Calu3 (cell line): ENCODE measurements at regions not wholly inside any gene's neighbourhood (a gene's known extent, or its start where the extent isn't known, plus 50 kb on each side); places are given as distances from the start of the nearest gene placed in this dataset.

Experiments used
- BruUV-seq: library from RNA; stranded (reverse); fragments of 400-500 nt; replicated peaks from 2 replicates; lab custom pipeline; 2021; lab: Mats Ljungman, UMichigan
- CTCF ChIA-PET: fragments of 300-600 bp; sonication (Branson Sonifier 250); formaldehyde crosslinking; loops from one replicate; lab custom pipeline; 2022; ENCODE audit warnings: antibody characterized with exemption; lab: Charles Lee
- DNase-seq: peaks from one replicate; pipeline ENCODE4 v3.0.0; 2022
- H3K27ac Mint-ChIP-seq: one replicate; pipeline ENCODE4 v1.8.0; 2022; ENCODE audit warnings: mixed read lengths; ENCODE audit not compliant: unreplicated experiment
- H3K27me3 Mint-ChIP-seq: one replicate; pipeline ENCODE4 v1.8.0; 2022; ENCODE audit warnings: mixed read lengths; ENCODE audit not compliant: unreplicated experiment
- H3K36me3 Mint-ChIP-seq: one replicate; pipeline ENCODE4 v1.8.0; 2022; ENCODE audit warnings: mild to moderate bottlenecking, moderate library complexity, mixed read lengths; ENCODE audit not compliant: insufficient read depth, unreplicated experiment
- H3K4me1 Mint-ChIP-seq: one replicate; pipeline ENCODE4 v1.8.0; 2022; ENCODE audit warnings: mild to moderate bottlenecking, low read depth, mixed read lengths; ENCODE audit not compliant: unreplicated experiment
- H3K4me3 Mint-ChIP-seq: one replicate; pipeline ENCODE4 v1.8.0; 2022; ENCODE audit warnings: mild to moderate bottlenecking, low read depth, moderate library complexity, mixed read lengths; ENCODE audit not compliant: unreplicated experiment
- H3K9me3 Mint-ChIP-seq: one replicate; pipeline ENCODE4 v1.8.0; 2022; ENCODE audit warnings: low read depth, mixed read lengths; ENCODE audit not compliant: unreplicated experiment
- intact Hi-C: fragments of 100-400 bp; cut with micrococcal nuclease; formaldehyde crosslinking; loops from one replicate; pipeline ENCODE4 v1.10.0; 2022; ENCODE audit not compliant: unreplicated experiment
- TF ChIP-seq, protein P1 (sequence below): fragments of 200-600 bp; IDR thresholded peaks from one replicate; pipeline ENCODE4 v1.8.0; 2022; ENCODE audit warnings: antibody characterized with exemption; ENCODE audit not compliant: unreplicated experiment

DNA sequence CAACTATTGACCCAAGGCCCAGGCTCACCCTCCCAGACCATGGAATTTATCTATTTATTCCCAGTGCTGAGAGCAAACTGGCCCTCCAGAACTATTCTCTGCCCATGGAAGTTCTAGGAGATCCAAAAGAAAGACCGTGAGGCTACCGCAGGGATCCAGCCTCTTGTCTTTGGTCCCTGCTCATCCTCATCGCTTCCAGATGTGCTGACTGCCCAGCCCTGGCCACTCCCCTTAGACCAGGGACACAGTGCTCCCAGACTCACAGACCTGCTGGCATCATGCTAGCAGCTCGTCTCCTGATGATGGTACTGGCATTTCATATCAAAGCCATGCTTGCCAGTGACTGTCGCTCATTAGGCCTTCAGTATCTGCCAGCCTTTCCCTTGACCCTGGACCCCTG is 405.7 kb upstream of the PPP2R3A start:
- Mint-ChIP-seq H3K4me1 (no peaks in the 10 kb centered on the region), H3K4me3 (no peak overlapping the region), H3K27me3 (peaks cover 25% of the 10 kb centered on the region), H3K9me3 (no peaks in the 10 kb centered on the region), H3K27ac (no peak overlapping the region), H3K36me3 (no peaks in the 10 kb centered on the region)
- TF ChIP-seq, protein P1, sequence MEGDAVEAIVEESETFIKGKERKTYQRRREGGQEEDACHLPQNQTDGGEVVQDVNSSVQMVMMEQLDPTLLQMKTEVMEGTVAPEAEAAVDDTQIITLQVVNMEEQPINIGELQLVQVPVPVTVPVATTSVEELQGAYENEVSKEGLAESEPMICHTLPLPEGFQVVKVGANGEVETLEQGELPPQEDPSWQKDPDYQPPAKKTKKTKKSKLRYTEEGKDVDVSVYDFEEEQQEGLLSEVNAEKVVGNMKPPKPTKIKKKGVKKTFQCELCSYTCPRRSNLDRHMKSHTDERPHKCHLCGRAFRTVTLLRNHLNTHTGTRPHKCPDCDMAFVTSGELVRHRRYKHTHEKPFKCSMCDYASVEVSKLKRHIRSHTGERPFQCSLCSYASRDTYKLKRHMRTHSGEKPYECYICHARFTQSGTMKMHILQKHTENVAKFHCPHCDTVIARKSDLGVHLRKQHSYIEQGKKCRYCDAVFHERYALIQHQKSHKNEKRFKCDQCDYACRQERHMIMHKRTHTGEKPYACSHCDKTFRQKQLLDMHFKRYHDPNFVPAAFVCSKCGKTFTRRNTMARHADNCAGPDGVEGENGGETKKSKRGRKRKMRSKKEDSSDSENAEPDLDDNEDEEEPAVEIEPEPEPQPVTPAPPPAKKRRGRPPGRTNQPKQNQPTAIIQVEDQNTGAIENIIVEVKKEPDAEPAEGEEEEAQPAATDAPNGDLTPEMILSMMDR: no peak
- intact Hi-C loops: no loop called here
- CTCF ChIA-PET: no interaction called here
- BruUV-seq: no TSS peak
- no peak for DNase-seq

DNA sequence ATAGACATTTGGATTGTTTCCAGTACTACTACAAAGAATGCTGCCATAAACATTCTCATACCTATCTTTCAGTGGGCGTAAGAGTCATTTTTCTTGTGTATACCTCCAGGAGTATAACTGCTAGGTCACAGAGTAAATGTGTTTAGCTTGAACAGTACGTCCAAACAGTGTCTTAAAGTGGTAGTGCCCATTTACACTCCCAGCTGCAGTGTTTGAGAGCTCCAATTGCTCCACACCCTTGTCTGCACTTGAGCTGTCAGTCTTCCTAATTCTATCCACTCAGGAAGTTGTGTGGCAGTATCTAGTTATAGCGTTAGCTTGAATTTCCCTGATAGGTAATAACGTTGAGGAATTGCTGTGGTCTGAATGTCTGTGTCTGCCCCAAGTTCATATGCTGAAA is 404.7 kb upstream of the PPP2R3A start:
- TF ChIP-seq, protein P1: no peak
- CTCF ChIA-PET: no interaction called here
- H3K36me3 Mint-ChIP-seq: no peaks in the 10 kb centered on the region
- intact Hi-C loops: no loop called here
- H3K4me1 Mint-ChIP-seq: no peaks in the 10 kb centered on the region
- no peak for DNase-seq
- H3K9me3 Mint-ChIP-seq: no peaks in the 10 kb centered on the region
- no TSS peak for BruUV-seq
- no peak overlapping the region for H3K4me3 Mint-ChIP-seq
- no peak overlapping the region for H3K27ac Mint-ChIP-seq
- H3K27me3 Mint-ChIP-seq: peaks cover 30% of the 10 kb centered on the region

DNA sequence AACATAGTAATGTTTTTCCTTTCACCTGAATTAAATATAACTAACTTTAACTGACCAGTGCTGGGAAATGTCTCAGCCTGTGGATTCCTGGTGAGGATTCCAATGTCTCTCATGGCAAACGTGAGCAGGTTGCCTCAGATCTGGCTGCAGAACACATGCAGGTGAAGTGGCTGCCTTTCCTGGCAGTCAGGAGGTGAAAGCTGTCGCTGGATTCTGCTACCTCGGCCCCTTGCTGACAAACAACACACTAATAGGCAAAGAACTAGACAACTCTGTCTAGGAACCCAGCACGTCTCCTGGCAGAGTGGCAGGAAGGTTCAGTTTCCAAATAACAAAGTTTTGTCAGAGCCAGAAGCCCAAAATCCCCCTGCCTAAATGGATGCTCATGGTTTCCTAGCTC is 400.8 kb upstream of the PPP2R3A start:
- Mint-ChIP-seq H3K27me3 (peaks cover 69% of the 10 kb centered on the region), H3K27ac (no peak overlapping the region), H3K4me3 (no peak overlapping the region), H3K4me1 (no peaks in the 10 kb centered on the region), H3K36me3 (no peaks in the 10 kb centered on the region), H3K9me3 (no peaks in the 10 kb centered on the region)
- DNase-seq: no peak
- BruUV-seq: no TSS peak
- intact Hi-C loops: no loop called here
- TF ChIP-seq, protein P1: no peak
- CTCF ChIA-PET: interaction anchor here (0.7 kb wide), 1 partner anchor 850 kb away, joined by 3 read pairs; no protein-coding TSS in a partner anchor

DNA sequence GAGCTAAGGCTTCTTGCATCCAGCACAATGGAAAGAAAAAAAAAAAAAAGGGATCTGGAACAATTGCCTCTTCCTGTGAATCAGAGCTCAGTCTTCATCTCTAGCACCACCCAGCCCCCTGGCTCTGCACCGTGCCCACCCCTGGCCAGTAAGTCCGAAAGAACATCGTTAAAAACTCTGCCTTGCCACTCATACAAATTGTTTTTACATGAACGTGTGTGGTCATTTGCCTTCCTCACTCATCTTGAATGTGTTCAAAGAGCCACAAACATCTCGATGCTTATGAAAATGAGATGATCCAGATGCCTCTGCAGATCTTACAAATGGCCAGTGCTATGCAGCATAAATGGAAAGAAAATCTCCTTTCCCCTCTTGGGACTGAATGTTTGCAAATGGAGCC is 400.0 kb upstream of the PPP2R3A start:
- intact Hi-C loops: no loop called here
- CTCF ChIA-PET: interaction anchor here (0.7 kb wide), 1 partner anchor 850 kb away, joined by 3 read pairs; no protein-coding TSS in a partner anchor
- BruUV-seq: no TSS peak
- H3K4me1 Mint-ChIP-seq: no peaks in the 10 kb centered on the region
- H3K27ac Mint-ChIP-seq: no peak overlapping the region
- no peaks in the 10 kb centered on the region for H3K36me3 Mint-ChIP-seq
- TF ChIP-seq, protein P1: no peak
- DNase-seq: no peak
- peaks cover 77% of the 10 kb centered on the region for H3K27me3 Mint-ChIP-seq
- H3K4me3 Mint-ChIP-seq: no peak overlapping the region
- no peaks in the 10 kb centered on the region for H3K9me3 Mint-ChIP-seq
